HUES64 (cell line): ENCODE measurements at regions not wholly inside any gene's neighbourhood (a gene's known extent, or its start where the extent isn't known, plus 50 kb on each side); places are given as distances from the start of the nearest gene placed in this dataset.

Experiments
- H3K27ac ChIP-seq: 2 replicates; pipeline ENCODE4 v1.7.0; 2013; ENCODE audit warnings: low read depth, low read length, inconsistent platforms
- H3K27me3 ChIP-seq: 2 replicates; pipeline ENCODE4 v1.6.1; 2013; ENCODE audit warnings: mild to moderate bottlenecking, low read length; ENCODE audit not compliant: insufficient read depth
- H3K36me3 ChIP-seq: 2 replicates; pipeline ENCODE4 v1.6.1; 2013; ENCODE audit warnings: mild to moderate bottlenecking, low read length; ENCODE audit not compliant: insufficient read depth
- H3K4me1 ChIP-seq: 2 replicates; pipeline ENCODE4 v1.6.1; 2013; ENCODE audit warnings: mild to moderate bottlenecking, low read length, moderate library complexity; ENCODE audit not compliant: insufficient read depth
- H3K4me3 ChIP-seq: 2 replicates; pipeline ENCODE4 v1.5.1; 2013; ENCODE audit warnings: mild to moderate bottlenecking, low read length, moderate library complexity
- H3K9ac ChIP-seq: 2 replicates; pipeline ENCODE4 v1.6.1; 2013; ENCODE audit warnings: mild to moderate bottlenecking, low read depth, low read length
- H3K9me3 ChIP-seq: 2 replicates; pipeline ENCODE4 v1.6.1; 2013; ENCODE audit warnings: low read depth, low read length; ENCODE audit not compliant: insufficient read depth
- WGBS: fragments of 150-250, 120-280 bp; methylation state at CpG from one replicate; pipeline ENCODE4 v1.1.7; 2013; ENCODE audit warnings: missing lambda C conversion rate; 5-methylcytosine and 5-hydroxymethylcytosine counted together

- no peak overlapping the region for H3K27ac ChIP-seq
- H3K9me3 ChIP-seq, result no peaks in the 10 kb centered on the region
- WGBS, result 71% methylated on average over 5 of the region's 5 CpGs
- H3K27me3 ChIP-seq, result no peaks in the 10 kb centered on the region
- no peak overlapping the region for H3K4me3 ChIP-seq
- no peaks in the 10 kb centered on the region for H3K36me3 ChIP-seq
- H3K4me1 ChIP-seq, result no peaks in the 10 kb centered on the region
- H3K9ac ChIP-seq, result no peak overlapping the region
Observed at GRCh38 chr6:88558981-88559380, 392.8 kb upstream of the CNR1 start.

GRCh38 chr6:88556663-88557062 lies 390.5 kb upstream of the CNR1 start:
- no peaks in the 10 kb centered on the region for H3K27me3 ChIP-seq
- no peaks in the 10 kb centered on the region for H3K36me3 ChIP-seq
- H3K4me1 ChIP-seq, result no peaks in the 10 kb centered on the region
- H3K27ac ChIP-seq, result no peak overlapping the region
- 99% methylated on average over 3 of the region's 4 CpGs for WGBS
- no peak overlapping the region for H3K4me3 ChIP-seq
- H3K9me3 ChIP-seq, result no peaks in the 10 kb centered on the region
- no peak overlapping the region for H3K9ac ChIP-seq

GRCh38 chr6:88548891-88549505 lies 382.9 kb upstream of the CNR1 start:
- Histone ChIP-seq H3K4me3 (no peak overlapping the region), H3K36me3 (no peaks in the 10 kb centered on the region), H3K9me3 (no peaks in the 10 kb centered on the region), H3K27ac (no peak overlapping the region), H3K27me3 (no peaks in the 10 kb centered on the region), H3K4me1 (no peaks in the 10 kb centered on the region), H3K9ac (no peak overlapping the region)
- WGBS, result 96% methylated on average over 5 of the region's 5 CpGs

GRCh38 chr6:88547768-88548167 lies 381.6 kb upstream of the CNR1 start:
- no peaks in the 10 kb centered on the region for H3K27me3 ChIP-seq
- H3K4me1 ChIP-seq, result no peaks in the 10 kb centered on the region
- no peaks in the 10 kb centered on the region for H3K36me3 ChIP-seq
- no peak overlapping the region for H3K9ac ChIP-seq
- no peaks in the 10 kb centered on the region for H3K9me3 ChIP-seq
- WGBS, result 95% methylated on average over 6 of the region's 6 CpGs
- no peak overlapping the region for H3K4me3 ChIP-seq
- H3K27ac ChIP-seq, result no peak overlapping the region

GRCh38 chr6:88545991-88546390 lies 379.8 kb upstream of the CNR1 start:
- H3K9me3 ChIP-seq, result no peaks in the 10 kb centered on the region
- H3K4me3 ChIP-seq, result no peak overlapping the region
- H3K36me3 ChIP-seq, result no peaks in the 10 kb centered on the region
- no peaks in the 10 kb centered on the region for H3K4me1 ChIP-seq
- no peak overlapping the region for H3K27ac ChIP-seq
- H3K27me3 ChIP-seq, result no peaks in the 10 kb centered on the region
- no peak overlapping the region for H3K9ac ChIP-seq
- 49% methylated on average over 2 of the region's 4 CpGs for WGBS

GRCh38 chr6:88544986-88545612 lies 379.0 kb upstream of the CNR1 start:
- no peaks in the 10 kb centered on the region for H3K36me3 ChIP-seq
- 95% methylated on average over 4 of the region's 4 CpGs for WGBS

GRCh38 chr6:88539295-88539764 lies 373.2 kb upstream of the CNR1 start:
- Histone ChIP-seq H3K4me1 (peaks cover 4% of the 10 kb centered on the region; the same call in 1 of the 2 replicates), H3K4me3 (no peak overlapping the region), H3K9me3 (no peaks in the 10 kb centered on the region), H3K27me3 (no peaks in the 10 kb centered on the region), H3K9ac (no peak overlapping the region), H3K36me3 (no peaks in the 10 kb centered on the region), H3K27ac (no peak overlapping the region)
- 48% methylated on average over 4 of the region's 4 CpGs for WGBS

More at GRCh38 chr6:88544986-88545612, 379.0 kb upstream of the CNR1 start:
- no peaks in the 10 kb centered on the region for H3K9me3 ChIP-seq
- H3K27ac ChIP-seq, result no peak overlapping the region
- H3K4me3 ChIP-seq, result no peak overlapping the region
- H3K27me3 ChIP-seq, result no peaks in the 10 kb centered on the region
- no peaks in the 10 kb centered on the region for H3K4me1 ChIP-seq
- no peak overlapping the region for H3K9ac ChIP-seq

GRCh38 chr6:88538840-88539239 lies 372.7 kb upstream of the CNR1 start:
- H3K27me3 ChIP-seq, result no peaks in the 10 kb centered on the region
- no peaks in the 10 kb centered on the region for H3K36me3 ChIP-seq
- no peak overlapping the region for H3K9ac ChIP-seq
- no peaks in the 10 kb centered on the region for H3K9me3 ChIP-seq
- 89% methylated on average over 3 of the region's 3 CpGs for WGBS
- H3K4me3 ChIP-seq, result no peak overlapping the region
- H3K27ac ChIP-seq, result no peak overlapping the region
- peaks cover 4% of the 10 kb centered on the region; the same call in 1 of the 2 replicates for H3K4me1 ChIP-seq

- Histone ChIP-seq H3K27me3 (no peaks in the 10 kb centered on the region), H3K4me1 (peaks cover 4% of the 10 kb centered on the region; the same call in 1 of the 2 replicates), H3K9me3 (no peaks in the 10 kb centered on the region), H3K4me3 (no peak overlapping the region), H3K9ac (no peak overlapping the region), H3K27ac (no peak overlapping the region), H3K36me3 (no peaks in the 10 kb centered on the region)
- WGBS, result 57% methylated on average over 4 of the region's 4 CpGs
Observed at GRCh38 chr6:88538130-88538706, 372.1 kb upstream of the CNR1 start.

GRCh38 chr6:88536071-88536625 lies 370.0 kb upstream of the CNR1 start:
- Histone ChIP-seq H3K4me3 (no peak overlapping the region), H3K9ac (no peak overlapping the region), H3K9me3 (no peaks in the 10 kb centered on the region), H3K4me1 (peaks cover 4% of the 10 kb centered on the region; the same call in 1 of the 2 replicates), H3K27ac (no peak overlapping the region), H3K27me3 (no peaks in the 10 kb centered on the region), H3K36me3 (no peaks in the 10 kb centered on the region)
- 89% methylated on average over 10 of the region's 11 CpGs for WGBS

GRCh38 chr6:88535306-88535705 lies 369.2 kb upstream of the CNR1 start:
- H3K36me3 ChIP-seq, result no peaks in the 10 kb centered on the region
- H3K27me3 ChIP-seq, result no peaks in the 10 kb centered on the region
- H3K4me1 ChIP-seq, result peaks cover 4% of the 10 kb centered on the region; the same call in 1 of the 2 replicates
- 100% methylated on average over 1 of the region's 1 CpG for WGBS
- no peaks in the 10 kb centered on the region for H3K9me3 ChIP-seq
- H3K9ac ChIP-seq, result no peak overlapping the region
- H3K27ac ChIP-seq, result no peak overlapping the region
- H3K4me3 ChIP-seq, result no peak overlapping the region
